Muscle of arm (tissue), 1 donor: ENCODE measurements at regions not wholly inside any gene's neighbourhood (a gene's known extent, or its start where the extent isn't known, plus 50 kb on each side); places are given as distances from the start of the nearest gene placed in this dataset.
A peak's percentile ranks its signal among the peaks of the same experiment; 100 is the strongest.
"Not testable (repeated sequence)": the region's sequence is repeated elsewhere in the genome, so short reads cannot be mapped to it uniquely, and the experiment has no call there.

Experiments
- DNase-seq: peaks from one replicate; pipeline ENCODE4 v3.0.0-alpha.2; 2013

GRCh38 chr14:22200977-22201605, 387.9 kb downstream of the DAD1 start:
- DNase-seq: peak; percentile 26

GRCh38 chr14:22200131-22200530, 388.9 kb downstream of the DAD1 start:
- DNase-seq: not testable (repeated sequence)

GRCh38 chr14:22194664-22195063, 394.4 kb downstream of the DAD1 start:
- no peak for DNase-seq

- DNase-seq: no peak
Observed at GRCh38 chr14:22190411-22191191, 398.4 kb downstream of the DAD1 start.

GRCh38 chr14:22189881-22190280, 399.1 kb downstream of the DAD1 start:
- no peak for DNase-seq

GRCh38 chr14:22188318-22188717, 400.7 kb downstream of the DAD1 start:
- no peak for DNase-seq

GRCh38 chr14:22185789-22186188, 403.2 kb downstream of the DAD1 start:
- DNase-seq: no peak

GRCh38 chr14:22185191-22185590, 403.8 kb downstream of the DAD1 start:
- DNase-seq: no peak

- DNase-seq: no peak
Observed at GRCh38 chr14:22184830-22185168, 404.2 kb downstream of the DAD1 start.

GRCh38 chr14:22184157-22184829, 404.7 kb downstream of the DAD1 start:
- no peak for DNase-seq

GRCh38 chr14:22180045-22180444, 409.0 kb downstream of the DAD1 start:
- DNase-seq: no peak

GRCh38 chr14:22179190-22179589, 409.8 kb downstream of the DAD1 start:
- no peak for DNase-seq

- DNase-seq: peak; percentile 5
Observed at GRCh38 chr14:22178333-22178839, 410.6 kb downstream of the DAD1 start.

GRCh38 chr14:22177870-22178269, 411.2 kb downstream of the DAD1 start:
- DNase-seq: no peak

GRCh38 chr14:22176957-22177356, 412.1 kb downstream of the DAD1 start:
- no peak for DNase-seq

- DNase-seq: not testable (repeated sequence)
Observed at GRCh38 chr14:22175278-22175558, 413.8 kb downstream of the DAD1 start.

- DNase-seq: no peak
Observed at GRCh38 chr14:22174412-22175277, 414.4 kb downstream of the DAD1 start.

GRCh38 chr14:22168092-22168955, 420.7 kb downstream of the DAD1 start:
- DNase-seq: no peak

- no peak for DNase-seq
Observed at GRCh38 chr14:22164616-22165015, 424.4 kb downstream of the DAD1 start.

- no peak for DNase-seq
Observed at GRCh38 chr14:22163051-22163450, 426.0 kb downstream of the DAD1 start.

GRCh38 chr14:22159957-22160356, 429.1 kb downstream of the DAD1 start:
- DNase-seq: no peak
